LHCN-M2 (cell line): ENCODE measurements at regions not wholly inside any gene's neighbourhood (a gene's known extent, or its start where the extent isn't known, plus 50 kb on each side); places are given as distances from the start of the nearest gene placed in this dataset.
A peak's percentile ranks its signal among the peaks of the same experiment; 100 is the strongest.
"Not testable (repeated sequence)": the region's sequence is repeated elsewhere in the genome, so short reads cannot be mapped to it uniquely, and the experiment has no call there.

ENCODE experiments used
- DNase-seq: peaks from one replicate; pipeline ENCODE4 v3.0.0-alpha.2; 2012; ENCODE audit warnings: low read depth

GRCh38 chr14:89743828-89744227 is 210.7 kb downstream of the EFCAB11 start:
- DNase-seq, result no peak

GRCh38 chr14:89740241-89740640 is 214.3 kb downstream of the EFCAB11 start:
- no peak for DNase-seq

GRCh38 chr14:89736881-89737280 is 217.6 kb downstream of the EFCAB11 start:
- no peak for DNase-seq

GRCh38 chr14:89731396-89731933 is 223.1 kb downstream of the EFCAB11 start:
- no peak for DNase-seq

GRCh38 chr14:89730687-89731086 is 223.8 kb downstream of the EFCAB11 start:
- DNase-seq, result no peak

GRCh38 chr14:89728964-89729363 is 225.6 kb downstream of the EFCAB11 start:
- no peak for DNase-seq

- not testable (repeated sequence) for DNase-seq
Observed at GRCh38 chr14:89726226-89726625, 228.3 kb downstream of the EFCAB11 start.

- no peak for DNase-seq
Observed at GRCh38 chr14:89724628-89724960, 229.9 kb downstream of the EFCAB11 start.

- DNase-seq, result no peak
Observed at GRCh38 chr14:89723930-89724627, 230.5 kb downstream of the EFCAB11 start.

GRCh38 chr14:89721956-89722355 is 232.6 kb downstream of the EFCAB11 start:
- no peak for DNase-seq

- no peak for DNase-seq
Observed at GRCh38 chr14:89720741-89721729, 233.5 kb downstream of the EFCAB11 start.

GRCh38 chr14:89720076-89720687 is 234.3 kb downstream of the EFCAB11 start:
- no peak for DNase-seq

- DNase-seq, result no peak
Observed at GRCh38 chr14:89719366-89720075, 235.0 kb downstream of the EFCAB11 start.

- no peak for DNase-seq
Observed at GRCh38 chr14:89708982-89709625, 245.4 kb downstream of the EFCAB11 start.

- no peak for DNase-seq
Observed at GRCh38 chr14:89707086-89707485, 247.4 kb downstream of the EFCAB11 start.

GRCh38 chr14:89702876-89703200 is 251.7 kb downstream of the EFCAB11 start:
- DNase-seq, result no peak

- DNase-seq, result peak; percentile 13
Observed at GRCh38 chr14:89702073-89702875, 252.3 kb downstream of the EFCAB11 start.

GRCh38 chr14:89701211-89702043 is 253.1 kb downstream of the EFCAB11 start:
- peak; percentile 36 for DNase-seq

- DNase-seq, result no peak
Observed at GRCh38 chr14:89700801-89701200, 253.7 kb downstream of the EFCAB11 start.
